ENCODE measurements at regions not wholly inside any gene's neighbourhood (a gene's known extent, or its start where the extent isn't known, plus 50 kb on each side); places are given as distances from the start of the nearest gene placed in this dataset.

DNA sequence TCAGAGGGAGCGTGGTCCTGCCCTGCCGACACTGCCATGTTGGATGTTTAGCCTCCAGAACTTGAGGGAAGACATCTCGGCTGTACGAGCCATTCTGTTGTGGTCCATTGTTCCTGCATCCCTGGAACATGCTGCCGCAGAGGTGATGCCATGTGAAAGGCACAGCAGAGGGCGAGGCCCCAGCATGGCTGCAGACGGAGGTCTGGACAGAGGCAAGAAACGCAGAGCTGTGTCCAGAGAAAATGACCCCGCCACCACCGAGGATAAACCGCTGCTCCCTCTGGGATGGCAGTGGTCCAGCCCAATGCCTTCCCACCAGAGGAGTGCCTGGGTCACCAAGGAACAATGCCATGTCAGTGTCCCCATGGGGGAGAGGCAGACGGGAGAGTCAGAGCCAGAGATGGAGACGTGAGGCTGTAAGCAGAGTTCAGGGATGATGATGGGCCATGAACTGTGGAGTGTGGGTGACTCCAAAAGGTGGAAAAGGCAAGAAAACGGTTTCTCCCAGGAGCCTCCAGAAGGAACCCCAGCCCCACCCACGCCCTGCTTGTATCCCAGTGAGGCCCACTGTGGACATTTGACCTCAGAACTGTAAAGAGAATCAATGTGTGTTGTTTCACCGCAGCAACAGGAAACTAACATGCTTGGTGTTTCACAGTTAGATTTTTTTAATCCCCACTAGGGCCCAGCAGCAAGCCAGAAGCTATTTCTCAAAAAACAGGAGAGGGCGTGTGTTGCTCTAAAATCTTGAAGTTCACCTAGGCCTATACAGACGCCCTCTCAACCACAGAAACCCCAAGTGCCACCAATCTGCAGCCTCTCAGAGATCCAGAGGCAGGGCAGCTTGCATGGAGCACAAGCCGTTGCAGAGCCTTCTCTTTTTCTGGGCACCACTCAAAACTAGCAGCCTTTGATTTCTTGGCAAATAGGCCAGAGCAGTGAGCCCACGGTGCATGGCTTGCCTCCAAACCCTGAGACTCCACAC is 1422.9 kb downstream of the TBC1D22A start:
- H3K4me3 ChIP-seq (ENCODE audit: low read length), result no peak overlapping the region
- no peak overlapping the region for H3K9ac ChIP-seq (ENCODE audit: low read length)
- no peaks in the 10 kb centered on the region for H3K36me3 ChIP-seq (ENCODE audit: control insufficient read depth, insufficient read depth, low read length)
- no peak overlapping the region for H3K27ac ChIP-seq (ENCODE audit: low read depth, low read length)
- no peaks in the 10 kb centered on the region for H3K4me1 ChIP-seq (ENCODE audit: control insufficient read depth, insufficient read depth, low read length)
- no peaks in the 10 kb centered on the region for H3K27me3 ChIP-seq (ENCODE audit: control insufficient read depth, insufficient read depth, low read length)

DNA sequence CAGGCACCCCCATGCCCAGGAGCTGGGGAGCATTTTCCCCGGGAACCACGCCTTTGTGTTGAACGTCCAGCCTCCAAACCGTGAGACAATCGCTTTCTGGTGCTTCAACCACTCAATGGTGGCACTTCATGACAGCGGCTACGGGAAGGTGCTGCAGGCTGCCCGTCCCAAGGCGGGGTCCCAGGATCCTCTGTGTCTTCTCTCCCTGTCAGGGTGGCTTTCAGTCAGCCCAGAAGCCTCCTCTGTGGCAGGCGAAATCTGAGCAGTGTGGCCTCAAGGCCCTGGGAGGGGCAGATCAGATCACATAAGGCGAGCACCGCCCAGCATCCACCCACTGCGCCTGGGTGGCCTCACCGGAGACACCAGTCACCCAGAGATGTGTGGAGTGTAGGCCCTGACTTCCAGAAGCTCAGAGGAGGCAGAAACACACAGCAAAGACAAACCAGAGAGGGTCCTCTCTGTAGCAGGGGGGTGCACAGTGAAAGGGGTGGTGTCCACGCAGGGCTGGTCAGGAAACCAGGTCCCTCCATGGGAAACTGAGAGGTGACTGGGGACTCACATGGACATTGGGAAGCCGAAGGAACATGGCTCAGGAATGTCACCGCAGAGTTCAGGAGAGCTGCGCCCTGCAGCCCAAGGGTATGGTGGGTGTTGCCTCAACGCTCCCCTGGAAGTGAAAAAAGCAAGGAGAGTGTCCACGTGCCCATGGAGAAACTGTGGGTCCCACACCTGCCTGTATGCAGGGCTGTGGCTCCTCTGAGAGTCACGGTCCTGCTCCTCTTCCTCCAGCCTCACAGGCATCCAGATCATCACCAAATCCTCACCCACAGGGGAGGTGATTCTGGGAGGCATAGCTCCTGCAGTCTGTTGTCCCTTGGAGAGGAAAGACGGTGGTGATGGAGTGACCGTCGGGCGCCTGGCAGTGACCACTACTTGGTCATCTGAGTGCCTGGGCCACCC is 1420.7 kb downstream of the TBC1D22A start:
- no peaks in the 10 kb centered on the region for H3K27me3 ChIP-seq (ENCODE audit: control insufficient read depth, insufficient read depth, low read length)
- H3K4me3 ChIP-seq (ENCODE audit: low read length), result no peak overlapping the region
- no peak overlapping the region for H3K27ac ChIP-seq (ENCODE audit: low read depth, low read length)
- no peaks in the 10 kb centered on the region for H3K36me3 ChIP-seq (ENCODE audit: control insufficient read depth, insufficient read depth, low read length)
- no peak overlapping the region for H3K9ac ChIP-seq (ENCODE audit: low read length)
- H3K4me1 ChIP-seq (ENCODE audit: control insufficient read depth, insufficient read depth, low read length), result no peaks in the 10 kb centered on the region

DNA sequence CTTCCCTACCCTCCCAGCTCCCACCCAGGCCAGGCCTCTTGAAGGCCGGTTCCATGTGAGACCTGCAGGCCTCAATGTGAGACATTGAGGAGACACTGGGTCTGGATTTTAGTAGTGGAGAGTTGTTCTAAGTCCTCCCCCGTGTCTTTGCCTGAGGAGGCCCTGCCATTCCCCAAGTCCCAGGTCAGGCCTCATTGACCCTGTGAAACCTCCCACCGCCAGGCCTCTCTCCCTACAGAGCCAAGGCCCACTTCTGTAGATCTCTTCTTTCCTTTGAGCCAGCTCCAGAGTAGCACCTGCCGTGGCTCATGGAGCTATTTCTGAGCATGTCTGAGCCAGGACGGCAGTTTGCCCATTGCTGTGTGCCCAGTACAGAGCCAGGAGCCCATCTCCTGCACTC is 1419.6 kb downstream of the TBC1D22A start:
- no peak overlapping the region for H3K4me3 ChIP-seq (ENCODE audit: low read length)
- no peaks in the 10 kb centered on the region for H3K36me3 ChIP-seq (ENCODE audit: control insufficient read depth, insufficient read depth, low read length)
- no peaks in the 10 kb centered on the region for H3K27me3 ChIP-seq (ENCODE audit: control insufficient read depth, insufficient read depth, low read length)
- H3K4me1 ChIP-seq (ENCODE audit: control insufficient read depth, insufficient read depth, low read length), result no peaks in the 10 kb centered on the region
- no peak overlapping the region for H3K9ac ChIP-seq (ENCODE audit: low read length)
- H3K27ac ChIP-seq (ENCODE audit: low read depth, low read length), result no peak overlapping the region

DNA sequence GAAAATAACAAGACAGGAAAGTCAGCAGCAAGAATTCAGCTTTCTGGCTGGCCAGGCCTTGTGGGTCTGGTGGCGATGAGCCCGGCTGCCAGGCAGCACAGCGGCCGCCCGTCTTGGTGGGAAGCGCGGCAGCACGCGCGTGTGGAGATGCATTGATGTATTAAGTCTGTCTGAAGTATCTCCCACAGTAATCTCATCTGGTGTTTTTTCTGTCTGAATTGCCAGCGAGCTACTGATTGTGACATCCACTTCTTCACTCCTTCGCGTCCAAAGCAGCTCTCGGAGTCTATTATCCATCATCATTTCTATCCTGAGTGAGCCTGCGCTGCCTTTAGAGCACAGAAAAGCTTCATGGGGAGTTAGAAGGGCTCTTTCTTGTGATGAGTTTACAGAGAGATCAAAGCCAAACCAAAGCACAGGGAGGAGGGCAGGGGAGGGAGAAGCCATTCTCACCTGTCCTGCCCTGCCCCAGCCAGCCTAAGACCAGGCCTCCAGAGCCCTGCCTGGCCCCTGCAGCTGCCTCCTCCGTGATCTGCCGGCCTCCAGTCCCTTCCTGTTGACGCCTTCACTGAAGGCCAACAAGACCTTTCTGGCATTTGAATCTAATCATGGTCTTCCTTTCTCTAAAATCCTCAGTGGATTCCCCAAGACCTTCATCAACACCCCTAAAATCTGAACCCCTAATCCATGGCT is 1419.0 kb downstream of the TBC1D22A start:
- Histone ChIP-seq H3K4me1 (ENCODE audit: control insufficient read depth, insufficient read depth, low read length) (no peaks in the 10 kb centered on the region), H3K27me3 (ENCODE audit: control insufficient read depth, insufficient read depth, low read length) (no peaks in the 10 kb centered on the region), H3K36me3 (ENCODE audit: control insufficient read depth, insufficient read depth, low read length) (no peaks in the 10 kb centered on the region), H3K27ac (ENCODE audit: low read depth, low read length) (no peak overlapping the region), H3K4me3 (ENCODE audit: low read length) (no peak overlapping the region), H3K9ac (ENCODE audit: low read length) (no peak overlapping the region)

DNA sequence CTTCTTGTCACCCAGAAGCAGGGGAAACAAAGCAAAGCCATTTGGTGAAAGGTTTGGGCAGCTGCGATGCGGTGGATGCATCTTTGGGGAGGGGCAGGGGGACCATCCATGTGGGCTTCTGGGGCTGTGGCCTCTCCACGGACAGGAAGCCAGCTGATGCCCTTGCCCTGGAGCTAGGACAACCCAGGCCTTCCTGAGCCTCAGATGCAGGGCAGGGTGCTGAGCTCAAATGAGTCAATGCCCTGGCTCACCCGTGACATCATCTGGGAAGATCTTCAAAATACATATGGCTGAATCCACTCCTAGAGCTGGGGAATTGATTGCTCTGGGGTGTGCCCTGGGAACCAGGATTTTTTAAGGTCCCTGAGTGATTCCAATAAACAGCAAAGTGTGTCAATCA is 1418.2 kb downstream of the TBC1D22A start:
- Histone ChIP-seq H3K27ac (ENCODE audit: low read depth, low read length) (no peak overlapping the region), H3K9ac (ENCODE audit: low read length) (no peak overlapping the region), H3K4me1 (ENCODE audit: control insufficient read depth, insufficient read depth, low read length) (no peaks in the 10 kb centered on the region), H3K27me3 (ENCODE audit: control insufficient read depth, insufficient read depth, low read length) (no peaks in the 10 kb centered on the region), H3K4me3 (ENCODE audit: low read length) (no peak overlapping the region), H3K36me3 (ENCODE audit: control insufficient read depth, insufficient read depth, low read length) (no peaks in the 10 kb centered on the region)

DNA sequence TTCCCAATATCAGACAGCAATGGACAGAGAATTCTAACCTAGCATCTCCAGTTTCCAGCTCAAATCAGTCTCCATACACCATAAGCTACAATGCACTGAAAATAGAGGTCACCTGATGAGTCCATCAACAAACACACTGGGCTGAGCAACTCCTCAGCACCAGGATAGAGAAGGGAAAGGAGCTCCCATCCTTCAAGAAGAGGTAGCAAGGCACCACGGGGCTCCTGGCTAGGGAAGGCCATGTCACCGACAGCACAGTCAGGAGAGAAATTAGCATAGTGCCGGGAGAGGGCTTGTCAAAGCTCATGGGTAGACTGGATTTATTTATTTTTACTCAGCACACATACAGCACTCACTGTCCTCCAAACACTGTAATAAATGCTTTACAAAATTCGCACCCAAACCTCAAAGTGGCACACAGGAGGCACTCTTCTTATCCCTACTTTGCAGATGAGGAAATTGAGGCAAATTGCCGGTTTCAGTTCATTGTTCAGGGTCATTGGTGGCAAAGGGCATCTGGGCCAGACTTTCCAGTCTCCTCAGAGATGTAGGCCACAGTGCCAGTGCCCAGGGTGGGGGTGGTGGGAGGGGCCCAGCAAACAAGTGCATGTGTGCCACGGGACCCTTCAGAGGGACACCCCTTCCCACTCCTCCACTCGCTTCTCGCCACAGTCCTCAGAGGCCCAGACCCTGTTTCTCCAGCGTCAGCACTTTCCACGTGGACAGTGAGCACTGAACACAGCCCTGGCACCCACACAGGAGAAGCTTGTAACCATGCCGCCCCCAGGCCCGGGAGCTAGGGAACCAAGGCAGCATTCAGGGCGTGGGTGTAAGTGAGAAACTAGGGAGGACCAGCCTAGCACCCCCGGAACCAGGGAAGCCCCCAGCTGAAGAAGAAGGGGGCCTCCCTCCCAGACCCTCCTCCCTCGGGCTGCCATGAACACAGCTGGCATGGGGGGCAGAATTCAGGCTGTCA is 1417.4 kb downstream of the TBC1D22A start:
- H3K27ac ChIP-seq (ENCODE audit: low read depth, low read length), result no peak overlapping the region
- no peaks in the 10 kb centered on the region for H3K27me3 ChIP-seq (ENCODE audit: control insufficient read depth, insufficient read depth, low read length)
- H3K4me1 ChIP-seq (ENCODE audit: control insufficient read depth, insufficient read depth, low read length), result no peaks in the 10 kb centered on the region
- no peak overlapping the region for H3K4me3 ChIP-seq (ENCODE audit: low read length)
- H3K36me3 ChIP-seq (ENCODE audit: control insufficient read depth, insufficient read depth, low read length), result no peaks in the 10 kb centered on the region
- no peak overlapping the region for H3K9ac ChIP-seq (ENCODE audit: low read length)

DNA sequence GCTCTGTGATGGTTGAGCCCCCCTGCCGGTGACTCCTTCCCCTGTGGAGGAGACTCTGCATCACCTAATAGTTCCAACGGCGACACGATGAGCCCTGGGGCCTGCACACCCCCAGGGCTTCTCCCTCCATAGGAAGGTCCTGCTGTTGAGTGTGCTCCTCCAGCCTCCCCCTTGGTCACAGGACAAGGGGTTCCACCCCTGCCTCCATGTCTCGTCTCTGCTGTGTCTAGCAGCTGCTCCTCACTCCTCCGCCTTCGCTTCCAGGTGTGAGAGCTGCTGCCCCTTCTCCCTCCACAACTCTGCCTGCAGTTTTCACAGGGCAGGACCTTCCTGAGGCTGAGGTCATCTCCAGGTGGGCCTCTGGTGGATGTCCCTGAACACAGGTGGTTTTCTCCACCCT is 1416.1 kb downstream of the TBC1D22A start:
- Histone ChIP-seq H3K4me1 (ENCODE audit: control insufficient read depth, insufficient read depth, low read length) (no peaks in the 10 kb centered on the region), H3K27me3 (ENCODE audit: control insufficient read depth, insufficient read depth, low read length) (no peaks in the 10 kb centered on the region), H3K4me3 (ENCODE audit: low read length) (no peak overlapping the region), H3K9ac (ENCODE audit: low read length) (no peak overlapping the region), H3K27ac (ENCODE audit: low read depth, low read length) (no peak overlapping the region), H3K36me3 (ENCODE audit: control insufficient read depth, insufficient read depth, low read length) (no peaks in the 10 kb centered on the region)

DNA sequence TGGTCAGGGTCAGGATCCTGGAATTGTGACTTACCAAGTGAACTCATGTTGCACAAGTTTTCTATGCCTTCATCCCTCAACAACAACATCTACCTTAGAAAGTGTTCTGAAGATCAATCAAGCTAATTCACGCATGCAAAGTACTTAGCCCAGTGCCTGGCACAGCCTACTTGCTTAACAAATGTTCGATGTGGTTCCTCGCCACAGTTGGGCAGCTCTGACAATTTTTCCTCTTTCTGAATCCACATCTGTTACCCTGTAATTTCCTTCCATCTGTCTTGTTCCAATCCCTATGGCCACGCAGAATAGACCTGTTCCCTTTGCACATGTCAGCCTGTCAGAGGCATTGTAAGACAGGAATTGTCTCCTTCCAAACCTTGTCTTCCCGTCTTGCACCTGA is 1415.2 kb downstream of the TBC1D22A start:
- no peaks in the 10 kb centered on the region for H3K4me1 ChIP-seq (ENCODE audit: control insufficient read depth, insufficient read depth, low read length)
- no peak overlapping the region for H3K4me3 ChIP-seq (ENCODE audit: low read length)
- no peak overlapping the region for H3K27ac ChIP-seq (ENCODE audit: low read depth, low read length)
- H3K27me3 ChIP-seq (ENCODE audit: control insufficient read depth, insufficient read depth, low read length), result no peaks in the 10 kb centered on the region
- no peaks in the 10 kb centered on the region for H3K36me3 ChIP-seq (ENCODE audit: control insufficient read depth, insufficient read depth, low read length)
- no peak overlapping the region for H3K9ac ChIP-seq (ENCODE audit: low read length)

DNA sequence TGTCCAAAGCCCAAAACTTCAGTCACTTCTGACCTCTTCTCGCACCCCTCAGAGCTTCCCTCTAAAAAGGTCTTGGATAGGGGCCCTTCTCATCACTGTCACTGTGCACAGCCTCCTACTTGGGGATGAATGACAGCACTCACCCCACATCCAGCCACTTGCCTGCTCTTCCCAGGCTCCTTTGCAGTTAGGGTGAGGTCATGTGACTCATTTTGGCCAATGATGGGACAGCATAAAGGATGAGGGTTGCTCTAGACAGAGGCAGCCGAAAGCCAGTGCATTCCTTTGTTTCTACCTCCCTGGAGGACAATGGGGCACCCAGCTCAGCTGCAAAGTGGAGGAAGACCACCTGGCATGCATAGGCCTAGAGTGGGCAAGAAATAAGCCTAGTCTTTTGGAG is 1413.3 kb downstream of the TBC1D22A start:
- no peak overlapping the region for H3K27ac ChIP-seq (ENCODE audit: low read depth, low read length)
- H3K36me3 ChIP-seq (ENCODE audit: control insufficient read depth, insufficient read depth, low read length), result no peaks in the 10 kb centered on the region
- no peak overlapping the region for H3K4me3 ChIP-seq (ENCODE audit: low read length)
- no peaks in the 10 kb centered on the region for H3K4me1 ChIP-seq (ENCODE audit: control insufficient read depth, insufficient read depth, low read length)
- no peak overlapping the region for H3K9ac ChIP-seq (ENCODE audit: low read length)
- no peaks in the 10 kb centered on the region for H3K27me3 ChIP-seq (ENCODE audit: control insufficient read depth, insufficient read depth, low read length)

DNA sequence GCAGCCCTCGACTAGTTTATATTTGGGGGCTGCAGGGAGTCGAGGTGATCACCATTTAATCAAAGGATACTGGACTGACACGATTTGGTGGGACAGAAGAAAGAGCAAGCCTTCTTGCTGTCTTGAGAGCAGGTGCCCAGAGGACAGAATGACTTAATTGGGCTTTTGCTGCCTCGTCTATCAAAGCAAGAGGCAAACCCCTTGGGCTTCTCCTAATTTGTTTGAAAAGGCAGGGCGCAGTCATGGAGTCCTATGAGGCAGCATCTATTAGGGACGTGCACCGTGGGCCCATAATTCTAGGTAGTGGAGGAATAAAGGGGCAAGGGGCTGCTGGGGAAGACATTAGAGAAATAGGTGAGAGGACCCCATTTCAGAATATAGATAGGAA is 1411.3 kb downstream of the TBC1D22A start:
- no peak overlapping the region for H3K4me3 ChIP-seq (ENCODE audit: low read length)
- H3K27ac ChIP-seq (ENCODE audit: low read depth, low read length), result no peak overlapping the region
- no peaks in the 10 kb centered on the region for H3K4me1 ChIP-seq (ENCODE audit: control insufficient read depth, insufficient read depth, low read length)
- no peak overlapping the region for H3K9ac ChIP-seq (ENCODE audit: low read length)
- H3K36me3 ChIP-seq (ENCODE audit: control insufficient read depth, insufficient read depth, low read length), result no peaks in the 10 kb centered on the region
- H3K27me3 ChIP-seq (ENCODE audit: control insufficient read depth, insufficient read depth, low read length), result no peaks in the 10 kb centered on the region

DNA sequence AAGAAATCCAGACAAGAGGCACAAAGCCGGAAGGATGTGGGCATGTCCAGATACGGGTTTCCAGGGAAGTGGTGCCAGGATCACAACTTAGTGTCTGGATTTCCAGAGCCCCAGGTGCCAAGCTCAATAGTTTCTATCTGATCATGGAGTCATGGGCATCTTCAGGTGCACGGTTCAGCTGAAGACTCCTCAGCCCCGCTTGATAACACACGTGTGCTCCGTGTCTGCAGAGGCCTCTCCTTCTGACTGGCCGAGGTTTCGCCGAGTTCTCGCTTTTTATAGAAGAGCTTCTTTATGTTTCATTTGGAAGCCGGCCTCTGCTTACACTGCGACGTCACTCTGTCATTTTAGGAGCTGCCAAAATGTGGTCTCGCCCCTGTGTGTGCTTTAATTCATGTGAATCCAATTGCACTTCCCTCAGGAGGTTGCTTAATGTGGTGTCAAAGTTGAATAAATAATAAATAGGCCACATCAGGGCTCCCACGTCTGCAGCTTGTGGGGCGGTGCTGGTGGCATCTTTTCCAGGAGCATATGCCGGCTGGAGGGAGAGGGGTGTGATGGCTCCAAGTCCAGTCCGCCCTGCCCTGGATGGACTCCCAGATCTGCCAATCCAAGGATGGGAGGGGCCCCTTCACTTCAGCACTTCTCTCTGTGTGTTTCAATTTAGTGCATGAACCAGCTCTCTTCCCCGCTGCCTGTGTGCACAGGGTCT is 1410.8 kb downstream of the TBC1D22A start:
- Histone ChIP-seq H3K27ac (ENCODE audit: low read depth, low read length) (no peak overlapping the region), H3K4me1 (ENCODE audit: control insufficient read depth, insufficient read depth, low read length) (no peaks in the 10 kb centered on the region), H3K36me3 (ENCODE audit: control insufficient read depth, insufficient read depth, low read length) (no peaks in the 10 kb centered on the region), H3K9ac (ENCODE audit: low read length) (no peak overlapping the region), H3K27me3 (ENCODE audit: control insufficient read depth, insufficient read depth, low read length) (no peaks in the 10 kb centered on the region), H3K4me3 (ENCODE audit: low read length) (no peak overlapping the region)
